ENCODE measurements at regions not wholly inside any gene's neighbourhood (a gene's known extent, or its start where the extent isn't known, plus 50 kb on each side); places are given as distances from the start of the nearest gene placed in this dataset.

DNA sequence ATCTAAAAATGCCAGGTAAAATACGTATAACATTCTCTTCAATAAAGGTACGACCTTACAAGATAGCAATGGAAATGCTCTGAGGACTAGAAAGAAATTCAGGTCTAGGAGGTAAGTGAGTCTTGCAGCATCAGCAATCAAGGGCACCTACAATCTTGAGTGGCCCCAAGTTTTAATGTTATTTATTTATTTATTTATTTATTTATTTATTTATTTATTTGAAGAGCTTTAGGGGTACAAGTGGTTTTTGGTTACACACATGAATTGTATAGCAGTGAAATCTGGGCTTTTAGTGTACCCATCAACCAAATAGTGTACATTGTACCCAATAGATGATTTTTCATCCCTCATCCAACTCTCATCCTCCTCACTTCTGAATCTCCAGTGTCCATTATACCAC lies 574.0 kb upstream of the POU3F2 start:
- TF ChIP-seq POLR2A (IDR thresholded peaks at IDR 0.05), result no peak
- TF ChIP-seq, protein P1, sequence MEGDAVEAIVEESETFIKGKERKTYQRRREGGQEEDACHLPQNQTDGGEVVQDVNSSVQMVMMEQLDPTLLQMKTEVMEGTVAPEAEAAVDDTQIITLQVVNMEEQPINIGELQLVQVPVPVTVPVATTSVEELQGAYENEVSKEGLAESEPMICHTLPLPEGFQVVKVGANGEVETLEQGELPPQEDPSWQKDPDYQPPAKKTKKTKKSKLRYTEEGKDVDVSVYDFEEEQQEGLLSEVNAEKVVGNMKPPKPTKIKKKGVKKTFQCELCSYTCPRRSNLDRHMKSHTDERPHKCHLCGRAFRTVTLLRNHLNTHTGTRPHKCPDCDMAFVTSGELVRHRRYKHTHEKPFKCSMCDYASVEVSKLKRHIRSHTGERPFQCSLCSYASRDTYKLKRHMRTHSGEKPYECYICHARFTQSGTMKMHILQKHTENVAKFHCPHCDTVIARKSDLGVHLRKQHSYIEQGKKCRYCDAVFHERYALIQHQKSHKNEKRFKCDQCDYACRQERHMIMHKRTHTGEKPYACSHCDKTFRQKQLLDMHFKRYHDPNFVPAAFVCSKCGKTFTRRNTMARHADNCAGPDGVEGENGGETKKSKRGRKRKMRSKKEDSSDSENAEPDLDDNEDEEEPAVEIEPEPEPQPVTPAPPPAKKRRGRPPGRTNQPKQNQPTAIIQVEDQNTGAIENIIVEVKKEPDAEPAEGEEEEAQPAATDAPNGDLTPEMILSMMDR (IDR thresholded peaks at IDR 0.05), result no peak

All from testis (tissue), 2 donors.